A673 (cell line): ENCODE measurements at regions not wholly inside any gene's neighbourhood (a gene's known extent, or its start where the extent isn't known, plus 50 kb on each side); places are given as distances from the start of the nearest gene placed in this dataset.

ENCODE experiments used
- BruUV-seq: library from RNA; stranded (reverse); fragments of 400-500 nt; replicated peaks from 2 replicates; lab custom pipeline; 2021; lab: Mats Ljungman, UMichigan
- CTCF ChIA-PET: fragments of 300-600 bp; sonication (Branson Sonifier 250); formaldehyde crosslinking; loops from one replicate; lab custom pipeline; 2022; ENCODE audit warnings: antibody characterized with exemption; lab: Charles Lee
- POLR2A ChIA-PET: fragments of 300-600 bp; sonication (Branson Sonifier 250); formaldehyde crosslinking; loops from one replicate; lab custom pipeline; 2022; ENCODE audit warnings: antibody characterized with exemption; ENCODE audit not compliant: low non-redundant PET; lab: Charles Lee
- DNase-seq: peaks from one replicate; pipeline ENCODE4 v3.0.0-alpha.2; 2015; ENCODE audit warnings: low spot score
- H3K27ac ChIP-seq: fragments of 200-600 bp; sonication (generic); 2 replicates; pipeline ENCODE4 v1.5.1; 2016; ENCODE audit warnings: mixed run types, low read depth, mild to moderate bottlenecking, mixed read lengths, antibody characterized with exemption, low read length; ENCODE audit not compliant: poor library complexity, severe bottlenecking
- H3K27me3 ChIP-seq: fragments of 200-600 bp; sonication (generic); replicated peaks from 2 replicates; pipeline ENCODE4 v1.6.1; 2017; ENCODE audit warnings: mixed run types, low read depth, mild to moderate bottlenecking, mixed read lengths, antibody characterized with exemption, low read length; ENCODE audit not compliant: insufficient read depth, poor library complexity
- H3K36me3 ChIP-seq: fragments of 200-600 bp; sonication (generic); 2 replicates; pipeline ENCODE4 v1.6.1; 2016; ENCODE audit warnings: mixed run types, mild to moderate bottlenecking, mixed read lengths, antibody characterized with exemption, low read length; ENCODE audit not compliant: insufficient read depth, poor library complexity, severe bottlenecking
- H3K4me1 ChIP-seq: fragments of 200-600 bp; sonication (generic); 2 replicates; pipeline ENCODE4 v1.6.1; 2017; ENCODE audit warnings: mixed run types, mild to moderate bottlenecking, mixed read lengths, antibody characterized with exemption, low read length; ENCODE audit not compliant: insufficient read depth, poor library complexity, severe bottlenecking
- H3K4me3 ChIP-seq: fragments of 200-600 bp; sonication (generic); 2 replicates; pipeline ENCODE4 v1.5.1; 2016; ENCODE audit warnings: low read depth, mixed run types, mild to moderate bottlenecking, mixed read lengths, low read length; ENCODE audit not compliant: poor library complexity, severe bottlenecking
- H3K9me3 ChIP-seq: fragments of 200-600 bp; sonication (generic); 2 replicates; pipeline ENCODE4 v1.6.1; 2016; ENCODE audit warnings: mixed run types, low read depth, mild to moderate bottlenecking, mixed read lengths, antibody characterized with exemption, low read length; ENCODE audit not compliant: poor library complexity, severe bottlenecking
- EZH2 ChIP-seq: fragments of 200-600 bp; sonication (generic); IDR thresholded peaks from 2 replicates; pipeline ENCODE4 v1.6.1; 2017; ENCODE audit warnings: borderline replicate concordance, low read depth, mild to moderate bottlenecking, mixed read lengths, antibody characterized with exemption, low read length; ENCODE audit not compliant: poor library complexity, severe bottlenecking
- intact Hi-C: fragments of 100-400 bp; cut with micrococcal nuclease; formaldehyde crosslinking; loops from one replicate; pipeline ENCODE4 v1.10.0; 2022; ENCODE audit not compliant: unreplicated experiment
- TF ChIP-seq, protein P1 (sequence below): fragments of 300-800, 200-600 bp; sonication (generic); conservative IDR thresholded peaks from 2 replicates; pipeline ENCODE4 v1.5.1; 2017; ENCODE audit warnings: low read depth, mild to moderate bottlenecking, antibody characterized with exemption, low read length, moderate library complexity, mixed read lengths

DNA sequence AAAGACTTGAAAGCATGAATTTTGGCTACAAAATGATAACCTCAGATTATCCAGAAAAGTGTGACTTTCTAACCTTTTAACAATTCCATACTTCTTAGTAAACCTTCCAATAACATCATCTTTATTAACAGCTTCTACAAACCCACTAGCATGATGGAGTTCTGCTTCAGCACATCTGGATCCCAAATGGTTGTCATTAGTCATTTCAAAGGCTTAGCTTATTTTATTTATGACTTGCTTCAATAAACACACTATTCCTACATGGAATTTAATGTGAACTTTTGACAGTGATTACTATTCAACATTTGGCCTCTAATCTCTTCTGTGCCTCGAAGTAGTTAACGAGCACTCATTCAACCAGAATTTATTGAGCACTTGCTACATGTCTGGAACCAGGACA lies 808.3 kb downstream of the TSN start:
- intact Hi-C loops = no loop called here
- H3K4me3 ChIP-seq = no peak overlapping the region
- TF ChIP-seq, protein P1, sequence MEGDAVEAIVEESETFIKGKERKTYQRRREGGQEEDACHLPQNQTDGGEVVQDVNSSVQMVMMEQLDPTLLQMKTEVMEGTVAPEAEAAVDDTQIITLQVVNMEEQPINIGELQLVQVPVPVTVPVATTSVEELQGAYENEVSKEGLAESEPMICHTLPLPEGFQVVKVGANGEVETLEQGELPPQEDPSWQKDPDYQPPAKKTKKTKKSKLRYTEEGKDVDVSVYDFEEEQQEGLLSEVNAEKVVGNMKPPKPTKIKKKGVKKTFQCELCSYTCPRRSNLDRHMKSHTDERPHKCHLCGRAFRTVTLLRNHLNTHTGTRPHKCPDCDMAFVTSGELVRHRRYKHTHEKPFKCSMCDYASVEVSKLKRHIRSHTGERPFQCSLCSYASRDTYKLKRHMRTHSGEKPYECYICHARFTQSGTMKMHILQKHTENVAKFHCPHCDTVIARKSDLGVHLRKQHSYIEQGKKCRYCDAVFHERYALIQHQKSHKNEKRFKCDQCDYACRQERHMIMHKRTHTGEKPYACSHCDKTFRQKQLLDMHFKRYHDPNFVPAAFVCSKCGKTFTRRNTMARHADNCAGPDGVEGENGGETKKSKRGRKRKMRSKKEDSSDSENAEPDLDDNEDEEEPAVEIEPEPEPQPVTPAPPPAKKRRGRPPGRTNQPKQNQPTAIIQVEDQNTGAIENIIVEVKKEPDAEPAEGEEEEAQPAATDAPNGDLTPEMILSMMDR = no peak
- no peak for TF ChIP-seq EZH2
- BruUV-seq = no TSS peak
- ChIA-PET CTCF (no interaction called here), POLR2A (no interaction called here)
- H3K4me1 ChIP-seq = no peaks in the 10 kb centered on the region
- H3K9me3 ChIP-seq = no peaks in the 10 kb centered on the region
- H3K27ac ChIP-seq = no peak overlapping the region
- no peaks in the 10 kb centered on the region for H3K36me3 ChIP-seq
- no peaks in the 10 kb centered on the region for H3K27me3 ChIP-seq
- no peak for DNase-seq

DNA sequence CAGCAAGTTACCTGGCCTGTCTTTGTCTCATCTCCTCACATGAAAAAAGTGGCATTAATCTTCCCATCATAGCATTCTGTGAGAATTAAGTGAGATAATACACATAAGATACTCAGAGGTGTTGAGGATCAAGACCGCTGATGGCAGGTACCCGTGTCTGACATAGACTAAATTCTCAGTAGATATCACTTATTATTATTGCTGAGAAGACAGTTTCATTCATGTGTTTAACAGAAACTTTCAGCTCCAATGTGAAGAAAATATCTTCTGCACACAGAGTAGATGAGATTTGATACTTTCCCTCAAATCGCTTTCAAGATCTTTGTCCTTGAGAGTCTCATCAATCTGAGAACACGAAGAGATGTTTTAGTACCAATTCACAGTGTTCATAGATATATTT lies 809.4 kb downstream of the TSN start:
- Histone ChIP-seq H3K4me1 (no peaks in the 10 kb centered on the region), H3K27me3 (no peaks in the 10 kb centered on the region), H3K36me3 (no peaks in the 10 kb centered on the region), H3K4me3 (no peak overlapping the region), H3K27ac (no peak overlapping the region), H3K9me3 (no peaks in the 10 kb centered on the region)
- no TSS peak for BruUV-seq
- intact Hi-C loops = no loop called here
- CTCF ChIA-PET = no interaction called here
- POLR2A ChIA-PET = no interaction called here
- TF ChIP-seq, protein P1 = no peak
- no peak for TF ChIP-seq EZH2
- no peak for DNase-seq

GRCh38 chr2:122565364-122565763 lies 809.9 kb downstream of the TSN start:
- Histone ChIP-seq H3K27ac (no peak overlapping the region), H3K4me1 (no peaks in the 10 kb centered on the region), H3K36me3 (no peaks in the 10 kb centered on the region), H3K27me3 (no peaks in the 10 kb centered on the region), H3K4me3 (no peak overlapping the region), H3K9me3 (no peaks in the 10 kb centered on the region)
- intact Hi-C loops = no loop called here
- TF ChIP-seq EZH2 = no peak
- TF ChIP-seq, protein P1 = no peak
- POLR2A ChIA-PET = no interaction called here
- no TSS peak for BruUV-seq
- no peak for DNase-seq
- CTCF ChIA-PET = no interaction called here
